ENCODE measurements at regions not wholly inside any gene's neighbourhood (a gene's known extent, or its start where the extent isn't known, plus 50 kb on each side); places are given as distances from the start of the nearest gene placed in this dataset.

DNA sequence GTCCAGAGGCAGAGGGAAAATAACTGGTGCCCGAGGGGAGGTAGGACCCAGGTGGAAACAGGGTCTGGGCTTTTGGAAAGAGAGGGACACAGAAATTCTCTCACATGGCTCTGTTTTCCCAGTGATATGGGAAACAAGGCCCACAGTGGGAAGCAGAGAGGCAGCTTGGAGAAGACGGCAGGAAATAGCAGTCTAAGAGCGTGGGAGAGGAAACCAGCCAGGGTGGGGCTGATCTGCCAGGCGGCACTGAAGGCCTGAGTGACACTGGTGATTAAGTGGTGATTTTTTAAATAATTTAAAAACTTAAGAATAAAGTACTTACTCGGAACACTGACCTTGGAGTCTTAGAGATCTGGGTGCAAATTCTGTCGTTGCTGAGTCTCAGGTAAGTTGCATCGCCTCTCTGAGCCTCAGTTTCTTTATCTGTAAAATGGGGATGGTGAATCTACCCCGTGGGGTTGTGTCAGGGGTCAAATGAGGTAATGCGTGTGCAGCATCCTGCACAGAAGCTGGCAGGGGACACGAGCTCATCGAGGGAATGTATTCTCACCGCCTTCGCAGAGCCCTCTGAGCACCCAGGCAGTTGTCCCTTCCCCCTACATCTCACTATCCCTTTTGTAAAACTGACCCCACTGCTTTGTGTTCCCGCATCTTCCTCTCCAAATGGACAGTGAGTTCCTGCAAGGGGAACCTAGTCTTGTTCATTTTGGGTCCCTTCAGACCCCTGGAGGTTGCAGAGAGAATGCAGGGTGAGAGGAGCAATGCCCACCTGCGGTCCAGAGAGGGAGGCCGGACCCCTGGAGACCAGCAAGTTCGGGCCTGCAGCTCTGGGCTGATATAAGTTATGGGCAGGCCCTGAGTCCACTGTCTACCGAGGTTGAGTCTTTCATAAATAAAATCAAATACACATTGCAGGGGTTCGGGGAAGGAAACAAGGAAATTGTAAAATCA lies 228.6 kb upstream of the PMEPA1 start:
- TF ChIP-seq EZH2 (IDR thresholded peaks at IDR 0.05; ENCODE audit: borderline replicate concordance, low read length) = no peak
- TF ChIP-seq CTCF (IDR thresholded peaks at IDR 0.05; ENCODE audit: low read length) = 0 out of 2 replicates have a peak, but pooled peaks have one; percentile 8

All from OCI-LY1 (cell line).